DND-41 (cell line): ENCODE measurements at regions not wholly inside any gene's neighbourhood (a gene's known extent, or its start where the extent isn't known, plus 50 kb on each side); places are given as distances from the start of the nearest gene placed in this dataset.
A peak's percentile ranks its signal among the peaks of the same experiment; 100 is the strongest.

Experiments
- ATAC-seq: fragments of 200-7000 bp; cut with Tn5 transposase; 3 replicates; pipeline ENCODE4 v1.9.1; 2021; ENCODE audit warnings: low read depth; ENCODE audit not compliant: insufficient read depth
- DNase-seq: peaks from one replicate; pipeline ENCODE4 v3.0.0-alpha.2; 2020
- H2AFZ ChIP-seq: 2 replicates; pipeline ENCODE4 v1.6.0; 2012; ENCODE audit warnings: low read depth, low read length
- H3K27ac ChIP-seq: 2 replicates; pipeline ENCODE4 v1.5.1; 2012; ENCODE audit warnings: low read length, inconsistent platforms
- H3K27me3 ChIP-seq: fragments of 200-600 bp; sonication (generic); 2 replicates; pipeline ENCODE4 v1.6.0; 2012; ENCODE audit warnings: low read length, mild to moderate bottlenecking, inconsistent platforms; ENCODE audit not compliant: insufficient read depth, poor library complexity
- H3K36me3 ChIP-seq: 2 replicates; pipeline ENCODE4 v1.5.1; 2012; ENCODE audit warnings: low read length, inconsistent platforms; ENCODE audit not compliant: insufficient read depth
- H3K4me1 ChIP-seq: 2 replicates; pipeline ENCODE4 v1.5.1; 2012; ENCODE audit warnings: mild to moderate bottlenecking, low read length; ENCODE audit not compliant: insufficient read depth
- H3K4me2 ChIP-seq: 2 replicates; pipeline ENCODE4 v1.6.0; 2012; ENCODE audit warnings: mild to moderate bottlenecking, moderate library complexity, low read length, inconsistent platforms; ENCODE audit not compliant: insufficient read depth
- H3K4me3 ChIP-seq, 2 experiments: fragments of 200-600 bp in 1 of 2; shearing (Covaris generic) in 1 of 2; 2 replicates each; pipeline ENCODE4 v1.5.1; 2012 to 2016; ENCODE audit warnings: inconsistent platforms in 2 of 2, low read length in 2 of 2, mild to moderate bottlenecking in 2 of 2, low read depth in 1 of 2, moderate library complexity in 1 of 2
- H3K79me2 ChIP-seq: 2 replicates; pipeline ENCODE4 v1.6.0; 2012; ENCODE audit warnings: low read length, inconsistent platforms; ENCODE audit not compliant: insufficient read depth
- H3K9ac ChIP-seq: 2 replicates; pipeline ENCODE4 v1.6.0; 2012; ENCODE audit warnings: low read depth, mild to moderate bottlenecking, inconsistent platforms, low read length, moderate library complexity
- H3K9me3 ChIP-seq: 2 replicates; pipeline ENCODE4 v1.5.1; 2012; ENCODE audit warnings: low read length, moderate library complexity, mild to moderate bottlenecking, inconsistent platforms; ENCODE audit not compliant: insufficient read depth, severe bottlenecking
- H4K20me1 ChIP-seq: 2 replicates; pipeline ENCODE4 v1.6.0; 2012; ENCODE audit warnings: low read length; ENCODE audit not compliant: insufficient read depth
- CTCF ChIP-seq: IDR thresholded peaks from 2 replicates; pipeline ENCODE4 v1.5.1; 2012; ENCODE audit warnings: borderline replicate concordance, low read length, moderate library complexity, mild to moderate bottlenecking; ENCODE audit not compliant: poor library complexity, severe bottlenecking; ENCODE audit errors: extremely low read depth
- EZH2 ChIP-seq: IDR thresholded peaks from 3 replicates; pipeline ENCODE4 v1.6.1; 2012; ENCODE audit warnings: borderline replicate concordance, low read depth, mild to moderate bottlenecking, moderate library complexity, low read length, inconsistent platforms; ENCODE audit not compliant: severe bottlenecking

GRCh38 chr2:175318542-175318941 is 137.0 kb upstream of the ATP5MC3 start:
- TF ChIP-seq EZH2 = no peak
- no peak for TF ChIP-seq CTCF
- H4K20me1 ChIP-seq = no peaks in the 10 kb centered on the region
- ATAC-seq = no peak
- H3K79me2 ChIP-seq = no peaks in the 10 kb centered on the region
- H3K4me3 ChIP-seq = no peak overlapping the region
- H3K27ac ChIP-seq = no peak overlapping the region
- no peaks in the 10 kb centered on the region for H3K9me3 ChIP-seq
- no peak overlapping the region for H3K9ac ChIP-seq
- DNase-seq = no peak
- no peak overlapping the region for H3K4me2 ChIP-seq
- no peaks in the 10 kb centered on the region for H3K36me3 ChIP-seq
- H2AFZ ChIP-seq = no peak overlapping the region
- H3K27me3 ChIP-seq = no peaks in the 10 kb centered on the region
- H3K4me1 ChIP-seq = peaks cover 10% of the 10 kb centered on the region

GRCh38 chr2:175317751-175318150 is 136.2 kb upstream of the ATP5MC3 start:
- Histone ChIP-seq H3K4me2 (no peak overlapping the region), H4K20me1 (no peaks in the 10 kb centered on the region), H3K4me3 (no peak overlapping the region), H3K4me1 (peaks cover 3% of the 10 kb centered on the region), H3K27ac (no peak overlapping the region), H3K27me3 (no peaks in the 10 kb centered on the region), H2AFZ (no peak overlapping the region), H3K36me3 (no peaks in the 10 kb centered on the region), H3K9ac (no peak overlapping the region), H3K79me2 (no peaks in the 10 kb centered on the region), H3K9me3 (no peaks in the 10 kb centered on the region)
- no peak for TF ChIP-seq EZH2
- ATAC-seq = no peak
- DNase-seq = no peak

- ATAC-seq = no peak
- no peak overlapping the region for H3K4me2 ChIP-seq
- H2AFZ ChIP-seq = no peak overlapping the region
- TF ChIP-seq CTCF (no peak), EZH2 (no peak)
- H3K9me3 ChIP-seq = no peaks in the 10 kb centered on the region
- H3K4me1 ChIP-seq = peaks cover 9% of the 10 kb centered on the region; the same call in 1 of the 2 replicates
- H3K27ac ChIP-seq = no peak overlapping the region
- no peaks in the 10 kb centered on the region for H4K20me1 ChIP-seq
- no peaks in the 10 kb centered on the region for H3K27me3 ChIP-seq
- no peak for DNase-seq
- H3K36me3 ChIP-seq = no peaks in the 10 kb centered on the region
- H3K79me2 ChIP-seq = no peaks in the 10 kb centered on the region
- no peak overlapping the region for H3K9ac ChIP-seq
- no peak overlapping the region for H3K4me3 ChIP-seq
Measured at GRCh38 chr2:175312137-175312536, 130.6 kb upstream of the ATP5MC3 start.

- H3K4me1 ChIP-seq = peaks cover 9% of the 10 kb centered on the region; the same call in 1 of the 2 replicates
- ATAC-seq = peak; percentile 31; the same call in 1 of the 3 replicates
- H3K4me2 ChIP-seq = no peak overlapping the region
- H3K9ac ChIP-seq = no peak overlapping the region
- no peak overlapping the region for H3K27ac ChIP-seq
- H2AFZ ChIP-seq = no peak overlapping the region
- no peaks in the 10 kb centered on the region for H4K20me1 ChIP-seq
- TF ChIP-seq CTCF (no peak), EZH2 (no peak)
- no peaks in the 10 kb centered on the region for H3K79me2 ChIP-seq
- no peaks in the 10 kb centered on the region for H3K9me3 ChIP-seq
- DNase-seq = no peak
- no peak overlapping the region for H3K4me3 ChIP-seq
- H3K27me3 ChIP-seq = no peaks in the 10 kb centered on the region
- no peaks in the 10 kb centered on the region for H3K36me3 ChIP-seq
Measured at GRCh38 chr2:175310813-175311504, 129.4 kb upstream of the ATP5MC3 start.
